CMK (cell line): ENCODE measurements at regions not wholly inside any gene's neighbourhood (a gene's known extent, or its start where the extent isn't known, plus 50 kb on each side); places are given as distances from the start of the nearest gene placed in this dataset.
A peak's percentile ranks its signal among the peaks of the same experiment; 100 is the strongest.

ENCODE experiments used
- DNase-seq: peaks from one replicate; pipeline ENCODE4 v3.0.0-alpha.2; 2010; ENCODE audit warnings: low read depth

GRCh38 chr4:65773636-65774035, 103.3 kb upstream of the EPHA5 start:
- DNase-seq = no peak

GRCh38 chr4:65747386-65747785, 77.1 kb upstream of the EPHA5 start:
- DNase-seq = no peak

- peak; percentile 8 for DNase-seq
Measured at GRCh38 chr4:65738134-65738533, 67.8 kb upstream of the EPHA5 start.

GRCh38 chr4:65737672-65738071, 67.4 kb upstream of the EPHA5 start:
- peak; percentile 27 for DNase-seq

GRCh38 chr4:65724973-65725372, 54.7 kb upstream of the EPHA5 start:
- no peak for DNase-seq
